NCI-H446 treated with DMSO at 0.1 percent for 48 hours (cell line): ENCODE measurements at regions not wholly inside any gene's neighbourhood (a gene's known extent, or its start where the extent isn't known, plus 50 kb on each side); places are given as distances from the start of the nearest gene placed in this dataset.
A peak's percentile ranks its signal among the peaks of the same experiment; 100 is the strongest.

Experiments used
- DNase-seq: peaks from one replicate; lab custom pipeline; 2025; lab: John Stamatoyannopoulos, UW

DNA sequence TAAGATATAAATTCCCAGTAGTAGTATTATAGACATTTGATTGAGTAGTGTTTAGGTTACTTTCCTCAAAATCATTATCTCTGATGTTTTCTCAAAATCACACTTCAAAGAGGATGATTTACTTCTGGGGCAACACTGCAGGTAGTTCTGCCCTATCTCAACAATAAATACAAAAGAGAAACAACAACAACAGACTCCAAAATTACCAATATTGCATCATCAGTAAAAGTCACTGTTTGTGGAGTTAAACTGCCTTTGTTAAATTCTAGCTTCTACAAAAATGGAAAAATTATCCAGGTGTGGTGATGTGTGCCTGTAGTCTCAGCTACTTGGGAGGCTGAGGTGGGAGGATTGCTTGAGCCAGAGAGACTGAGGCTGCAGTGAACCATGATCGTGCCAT, 637.6 kb upstream of the ZNF608 start:
- DNase-seq: no peak

- peak; percentile 17 for DNase-seq
Measured at GRCh38 chr5:125390326-125390725, 643.9 kb upstream of the ZNF608 start.

DNA sequence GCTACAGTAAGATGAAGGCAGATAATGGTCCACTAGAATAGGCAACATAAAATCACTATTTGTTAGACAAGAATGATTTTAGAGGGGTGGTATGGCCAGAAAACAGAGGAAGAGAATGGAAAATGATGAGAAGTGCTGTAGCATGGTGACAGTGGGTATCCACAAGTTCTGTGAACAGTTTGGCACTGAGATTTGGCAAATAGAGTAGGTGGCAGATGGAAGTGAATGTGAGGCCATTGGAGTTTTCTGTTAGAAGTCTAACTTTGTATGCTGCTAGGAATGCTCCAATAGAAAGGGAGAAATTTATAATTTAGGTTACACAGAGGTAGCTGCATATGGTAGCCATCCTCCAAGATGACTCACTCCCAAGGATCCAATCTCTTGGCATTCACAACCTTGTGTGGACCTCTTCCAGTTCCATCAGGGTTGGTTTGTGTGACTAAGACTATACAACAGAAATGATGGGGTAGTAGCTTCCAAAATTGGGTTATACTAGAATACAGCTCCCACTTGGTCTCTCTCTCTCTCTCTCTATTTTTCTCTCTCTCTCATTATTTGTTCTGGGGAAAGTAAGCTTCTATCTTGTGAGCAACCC, 646.9 kb upstream of the ZNF608 start:
- DNase-seq: peak; percentile 95

DNA sequence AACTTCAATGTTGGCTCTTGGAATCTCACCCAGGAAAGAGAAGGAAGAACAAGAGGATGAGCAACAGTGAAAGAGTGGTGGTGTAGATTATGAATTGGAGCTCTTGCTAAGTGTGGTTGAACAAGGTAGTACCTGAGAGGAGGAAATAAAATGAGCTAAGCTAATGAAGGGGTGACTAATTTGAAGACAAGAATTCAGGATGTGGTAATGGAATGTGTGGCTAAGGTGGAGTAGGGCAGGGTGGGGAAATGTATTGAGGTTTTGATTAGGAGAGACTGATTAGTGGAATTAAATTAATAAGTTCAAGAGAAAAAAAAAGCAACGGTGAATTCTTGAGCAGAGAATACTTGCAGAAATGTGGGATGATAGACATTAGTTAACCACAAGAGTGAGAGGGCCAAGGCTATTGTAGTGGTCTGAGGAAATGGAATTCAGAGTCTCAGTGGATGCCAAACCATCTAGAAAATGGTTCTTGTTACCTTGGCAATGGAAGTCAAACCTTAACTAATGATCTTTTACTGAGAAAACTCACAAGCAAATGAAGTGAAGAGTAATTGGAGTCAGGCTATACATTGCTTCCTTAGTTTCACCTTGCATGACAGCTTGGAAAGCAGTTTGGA, 648.3 kb upstream of the ZNF608 start:
- DNase-seq: no peak

- DNase-seq: no peak
Measured at GRCh38 chr5:125396462-125396861, 650.0 kb upstream of the ZNF608 start.

DNA sequence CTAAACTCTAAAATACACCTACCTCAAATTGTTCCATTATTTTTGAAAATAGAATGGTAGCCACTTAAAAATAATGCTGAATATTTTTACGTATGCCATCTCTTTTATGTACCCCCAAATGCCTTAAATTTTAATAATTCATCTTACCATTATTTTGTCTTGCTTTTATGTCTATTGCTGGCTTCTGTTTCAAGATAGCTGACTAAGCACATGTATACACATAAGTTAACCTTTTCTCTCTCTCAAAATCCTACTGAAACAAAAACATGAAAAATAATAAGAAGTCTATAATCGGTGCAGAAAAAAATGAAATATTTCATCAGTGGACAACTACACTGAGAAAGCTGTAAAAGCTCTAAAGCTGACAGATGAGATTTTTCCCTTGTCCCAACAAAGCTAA, 652.0 kb upstream of the ZNF608 start:
- no peak for DNase-seq

- no peak for DNase-seq
Measured at GRCh38 chr5:125399885-125400284, 653.4 kb upstream of the ZNF608 start.

DNA sequence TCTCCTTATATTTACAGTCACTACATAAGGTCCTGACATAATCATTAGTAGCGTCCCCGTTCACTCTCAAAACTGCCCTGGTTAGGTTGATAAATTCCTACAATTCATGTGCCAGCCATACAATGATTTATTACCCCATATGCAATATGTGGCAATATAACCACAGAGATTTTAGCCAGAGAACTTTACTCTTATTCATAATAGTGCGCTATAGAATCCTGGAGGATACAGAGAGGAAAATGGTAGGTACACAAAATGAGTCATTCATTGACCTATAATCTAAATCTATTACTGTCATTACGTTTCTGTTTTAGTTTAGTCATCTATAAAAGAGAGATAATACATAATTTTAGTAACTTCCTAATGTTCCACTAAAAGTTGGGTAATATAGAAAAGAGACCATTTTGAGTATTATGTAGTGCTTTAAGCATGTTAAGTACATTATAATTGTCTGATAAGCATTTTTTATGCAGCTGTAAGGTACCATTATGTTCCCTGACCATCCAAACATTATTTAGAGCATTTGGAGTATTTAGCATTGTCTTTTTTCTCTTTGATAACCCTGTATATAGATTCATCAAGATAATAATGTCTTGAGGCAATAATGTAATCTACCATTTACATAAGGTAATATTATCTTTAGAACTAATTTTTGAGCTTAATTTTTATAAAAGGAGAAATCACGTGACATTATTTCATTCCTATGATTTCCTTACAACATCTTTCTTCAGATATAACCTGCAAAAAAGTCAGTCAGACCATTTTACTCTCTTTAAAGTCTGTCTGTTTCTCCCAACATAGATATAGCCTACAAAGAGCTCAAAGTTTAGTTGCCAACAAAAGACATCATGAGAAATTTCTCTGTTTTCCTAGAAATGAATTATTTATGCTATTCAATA, 655.5 kb upstream of the ZNF608 start:
- no peak for DNase-seq

DNA sequence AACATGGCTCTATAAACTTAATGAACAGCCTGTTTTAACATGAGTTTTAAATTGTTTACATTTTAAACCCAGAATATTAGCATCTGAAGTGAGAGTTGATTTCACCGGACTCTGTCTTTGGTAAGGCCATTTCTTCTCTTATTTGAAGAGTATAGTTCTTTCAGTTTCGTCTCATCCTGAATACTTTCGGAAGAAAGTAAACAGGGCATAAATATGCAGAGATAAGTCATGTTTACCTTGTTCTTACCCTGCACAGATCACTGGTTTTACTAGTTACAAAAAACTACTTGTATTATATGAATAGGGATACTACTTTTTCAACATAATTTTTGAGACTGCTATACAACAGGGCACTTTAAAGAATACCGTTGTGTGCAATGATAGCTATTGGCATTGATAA, 656.3 kb upstream of the ZNF608 start:
- DNase-seq: no peak

GRCh38 chr5:125404056-125404455, 657.6 kb upstream of the ZNF608 start:
- DNase-seq: no peak

DNA sequence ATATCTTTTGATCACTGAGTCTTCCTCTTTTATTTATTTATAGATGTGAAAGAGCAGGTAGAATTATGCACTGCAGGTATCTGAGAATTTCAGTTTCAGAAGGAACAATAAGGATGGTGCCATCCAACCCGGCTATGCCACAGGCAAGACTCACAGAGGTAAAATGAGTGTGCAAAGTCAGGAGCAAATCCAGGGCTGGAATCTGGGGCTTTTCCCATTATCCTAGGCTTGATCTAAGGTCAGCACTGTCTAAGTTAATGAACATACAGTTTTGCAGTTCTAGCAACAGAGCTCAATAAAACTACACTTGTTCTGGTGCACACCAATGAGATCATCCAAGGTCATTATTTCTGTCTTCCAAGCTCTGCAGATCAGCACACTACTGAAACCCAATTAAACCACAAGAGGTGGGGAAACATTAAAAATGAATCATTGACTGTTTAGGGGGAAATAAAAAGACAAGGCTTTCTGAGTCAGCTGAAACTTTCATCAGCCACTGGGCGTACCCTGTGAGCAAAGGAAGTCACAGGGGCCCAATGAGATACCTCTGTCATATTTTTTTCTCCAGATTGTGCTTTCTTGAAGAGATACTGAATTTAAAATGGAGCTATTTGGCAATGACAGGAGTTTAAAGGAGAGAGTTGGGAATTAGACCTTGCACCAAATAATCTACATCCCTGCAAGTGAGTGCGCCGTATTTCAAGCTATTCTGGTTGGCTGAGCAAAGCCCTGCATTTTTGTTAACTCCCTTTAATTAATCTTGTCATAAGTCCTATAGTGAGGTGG, 662.2 kb upstream of the ZNF608 start:
- no peak for DNase-seq

DNA sequence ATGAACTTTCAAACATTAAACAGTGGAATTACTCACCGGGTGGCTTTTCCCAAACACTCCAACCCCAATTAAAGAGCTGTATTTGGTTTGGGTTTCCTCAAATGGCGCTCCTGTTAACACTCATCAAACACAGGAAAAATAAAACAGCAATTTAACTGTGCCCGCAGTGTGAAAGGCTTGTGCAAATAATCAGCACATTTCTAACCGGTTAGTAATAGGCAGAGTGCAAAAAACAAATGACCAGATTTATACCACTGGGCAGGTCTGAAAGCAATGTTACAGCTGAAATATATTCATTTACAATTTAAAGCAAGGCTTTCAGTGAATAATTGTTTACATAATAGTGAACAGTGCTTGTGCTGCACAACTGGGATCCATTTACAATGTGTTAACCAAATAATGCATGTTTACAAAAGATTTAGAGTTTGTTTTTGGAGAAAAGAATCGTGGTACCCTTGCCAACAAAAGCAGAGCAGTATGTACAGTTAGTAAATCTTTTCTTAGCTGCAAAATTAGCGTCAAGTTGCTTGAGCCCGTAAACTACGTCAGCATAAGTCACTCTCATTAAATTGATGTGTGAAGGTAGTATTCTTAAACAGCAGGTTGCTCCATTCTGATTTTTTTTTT, 662.9 kb upstream of the ZNF608 start:
- no peak for DNase-seq

DNA sequence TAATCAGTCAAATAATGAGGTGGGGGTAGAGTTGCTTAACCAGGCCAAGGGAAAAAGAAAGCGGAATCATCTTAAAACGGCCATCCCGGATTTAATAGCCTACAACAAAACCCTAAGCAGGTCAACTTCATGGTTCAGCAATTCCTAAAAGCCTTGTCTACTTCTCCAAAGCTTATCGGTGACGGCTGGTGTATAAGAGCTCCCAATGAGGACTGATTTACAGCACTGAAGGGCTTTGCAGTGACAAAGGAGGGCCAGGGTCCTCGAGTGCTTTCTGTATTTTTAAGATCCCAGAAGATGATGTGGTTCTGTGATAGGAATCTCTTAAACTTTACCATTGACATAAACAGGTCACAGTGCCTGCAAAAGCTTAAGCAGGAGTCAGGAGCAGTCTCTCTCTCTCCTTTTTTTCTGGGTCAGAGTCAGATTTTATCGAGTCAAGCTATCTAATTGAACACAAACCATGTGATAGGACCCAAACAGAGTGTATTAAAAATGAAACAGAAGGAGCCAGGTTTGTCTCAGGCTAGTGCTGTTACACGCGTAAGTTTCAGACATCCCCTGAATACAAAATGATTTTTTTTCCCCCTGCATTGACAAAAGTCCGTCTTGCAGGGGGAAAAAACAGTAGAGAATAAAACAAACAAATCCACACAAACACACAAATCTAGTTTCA, 663.6 kb upstream of the ZNF608 start:
- no peak for DNase-seq

- peak; percentile 73 for DNase-seq
Measured at GRCh38 chr5:125410537-125411070, 664.2 kb upstream of the ZNF608 start.

DNA sequence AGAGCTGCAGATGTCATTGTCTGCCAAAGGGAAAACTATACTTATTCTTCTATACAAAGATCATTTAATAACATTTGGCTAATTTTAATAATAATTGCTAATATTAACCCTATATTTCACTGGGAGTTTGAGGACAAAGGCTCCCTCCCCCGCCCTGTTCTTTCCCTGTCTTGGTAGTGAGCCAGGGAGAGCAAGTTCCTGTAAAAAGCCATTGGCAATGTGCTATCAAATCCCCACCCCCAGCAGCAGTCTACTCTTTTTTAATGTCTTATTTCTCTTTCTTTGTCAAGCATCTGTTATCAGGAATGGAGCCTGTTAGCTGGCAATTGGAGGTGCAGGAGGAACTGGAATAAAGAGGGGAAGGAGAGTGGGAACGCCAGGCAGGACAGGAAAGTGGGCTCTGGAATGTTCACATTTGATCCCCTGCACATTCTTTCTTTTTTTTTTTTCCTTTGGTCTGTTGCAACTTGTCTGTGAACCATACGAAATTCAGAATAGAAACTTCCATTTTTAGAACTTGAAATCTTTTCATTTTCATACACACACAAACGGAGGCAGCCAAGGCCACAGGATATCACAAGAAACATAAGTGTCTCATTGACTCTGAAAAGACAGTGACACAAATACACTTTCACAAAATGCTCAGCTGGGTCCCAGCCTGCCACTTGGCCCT, 664.8 kb upstream of the ZNF608 start:
- peak; percentile 73 for DNase-seq

- peak; percentile 42 for DNase-seq
Measured at GRCh38 chr5:125411744-125412560, 665.5 kb upstream of the ZNF608 start.

- DNase-seq: peak; percentile 93
Measured at GRCh38 chr5:125412561-125413495, 666.4 kb upstream of the ZNF608 start.

DNA sequence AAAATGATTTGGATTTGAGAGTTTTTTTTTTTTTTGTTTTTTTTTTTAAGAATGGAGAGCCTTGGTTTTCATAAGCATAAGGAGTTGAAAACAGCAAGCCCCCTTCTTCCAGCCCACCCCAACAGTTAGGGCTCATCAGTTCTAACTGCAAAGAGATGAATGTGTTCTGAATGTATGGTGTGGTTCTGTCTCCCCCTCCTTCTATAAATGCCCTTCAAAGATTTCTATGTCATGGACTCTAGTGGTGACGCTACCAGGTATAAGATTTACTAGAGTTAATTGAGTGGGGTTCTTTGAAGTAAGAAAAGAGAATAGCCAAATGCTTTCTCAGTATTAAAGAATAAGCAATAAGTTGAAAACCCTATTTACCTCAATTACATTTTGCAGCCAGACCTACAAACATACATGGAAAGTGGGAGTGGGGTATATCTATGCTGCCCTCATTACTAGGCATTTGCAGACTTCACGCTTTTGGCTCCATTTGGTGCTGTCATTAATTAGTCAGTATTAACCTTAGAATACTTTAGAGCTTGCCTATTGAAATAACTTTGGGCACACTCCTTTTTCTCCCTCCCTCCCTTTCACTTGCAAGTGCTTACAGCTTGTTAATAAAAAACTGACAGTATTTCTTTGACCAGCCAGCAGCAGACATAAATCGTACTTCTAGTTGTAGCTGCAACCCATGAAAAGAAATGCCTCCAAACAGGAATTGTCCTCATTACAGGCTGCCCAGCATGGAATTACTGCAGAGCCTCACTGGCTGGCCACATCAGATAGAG, 667.2 kb upstream of the ZNF608 start:
- no peak for DNase-seq
